Memory B cell (primary cell): ENCODE measurements at regions not wholly inside any gene's neighbourhood (a gene's known extent, or its start where the extent isn't known, plus 50 kb on each side); places are given as distances from the start of the nearest gene placed in this dataset.

Source experiments
- ATAC-seq: fragments of 150-1000 bp; cut with Tn5 transposase; 2 replicates; pipeline ENCODE4 v1.10.0; 2021; ENCODE audit warnings: low read depth, mild to moderate bottlenecking, moderate library complexity
- DNase-seq, 2 donors: peaks; one replicate each; pipeline ENCODE4 v3.0.0; 2022; ENCODE audit warnings: low spot score in 2 of 2
- H3K27ac Mint-ChIP-seq: one replicate; pipeline ENCODE4 v1.8.0; 2022; ENCODE audit warnings: mild to moderate bottlenecking, moderate library complexity, mixed read lengths
- H3K27me3 Mint-ChIP-seq: one replicate; pipeline ENCODE4 v1.8.0; 2022; ENCODE audit warnings: mixed read lengths
- H3K36me3 Mint-ChIP-seq: one replicate; pipeline ENCODE4 v1.8.0; 2022; ENCODE audit warnings: mild to moderate bottlenecking, mixed read lengths
- H3K4me1 Mint-ChIP-seq: one replicate; pipeline ENCODE4 v1.8.0; 2022; ENCODE audit warnings: mixed read lengths
- H3K4me3 Mint-ChIP-seq: one replicate; pipeline ENCODE4 v1.8.0; 2022; ENCODE audit warnings: mild to moderate bottlenecking, moderate library complexity, mixed read lengths
- H3K9me3 Mint-ChIP-seq: one replicate; pipeline ENCODE4 v1.8.0; 2022; ENCODE audit warnings: mixed read lengths

GRCh38 chr18:1177232-1177631 is 272.6 kb downstream of the ADCYAP1 start:
- Mint-ChIP-seq H3K4me3 (no peak overlapping the region), H3K27me3 (no peaks in the 10 kb centered on the region), H3K4me1 (no peaks in the 10 kb centered on the region), H3K36me3 (no peaks in the 10 kb centered on the region), H3K9me3 (peaks cover 12% of the 10 kb centered on the region), H3K27ac (no peak overlapping the region)
- no peak for DNase-seq
- no peak for ATAC-seq

GRCh38 chr18:1191341-1191740 is 286.7 kb downstream of the ADCYAP1 start:
- H3K27ac Mint-ChIP-seq: no peak overlapping the region
- ATAC-seq (no peak), DNase-seq (no peak)

GRCh38 chr18:1213126-1213525 is 308.5 kb downstream of the ADCYAP1 start:
- peaks cover 17% of the 10 kb centered on the region for H3K9me3 Mint-ChIP-seq
- no peak overlapping the region for H3K4me3 Mint-ChIP-seq
- no peak overlapping the region for H3K27ac Mint-ChIP-seq
- ATAC-seq (no peak), DNase-seq (no peak)
- H3K4me1 Mint-ChIP-seq: no peaks in the 10 kb centered on the region
- H3K27me3 Mint-ChIP-seq: no peaks in the 10 kb centered on the region
- no peaks in the 10 kb centered on the region for H3K36me3 Mint-ChIP-seq

More at GRCh38 chr18:1191341-1191740, 286.7 kb downstream of the ADCYAP1 start:
- Mint-ChIP-seq H3K4me1 (no peaks in the 10 kb centered on the region), H3K9me3 (peaks cover 6% of the 10 kb centered on the region), H3K4me3 (no peak overlapping the region), H3K27me3 (no peaks in the 10 kb centered on the region), H3K36me3 (no peaks in the 10 kb centered on the region)

DNA sequence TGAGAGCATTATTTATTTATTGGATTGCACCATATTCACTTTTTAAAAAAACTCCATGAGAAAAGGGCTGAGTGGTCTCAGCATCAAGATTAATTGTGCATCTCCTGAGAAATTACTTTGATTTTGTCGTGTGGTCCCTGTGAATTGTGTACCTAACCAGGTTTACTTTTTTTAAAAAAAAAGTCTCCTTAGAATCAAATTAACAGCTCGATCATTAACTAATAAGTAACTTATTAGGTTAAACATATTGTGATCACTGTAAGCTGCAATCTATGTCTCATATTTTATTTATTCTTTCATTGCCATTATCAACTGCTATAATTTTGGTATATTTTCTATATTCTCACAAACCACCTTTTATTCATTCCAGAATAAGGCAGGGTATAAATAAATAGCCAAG is 318.2 kb downstream of the ADCYAP1 start:
- H3K4me1 Mint-ChIP-seq: no peaks in the 10 kb centered on the region
- no peaks in the 10 kb centered on the region for H3K27me3 Mint-ChIP-seq
- no peak overlapping the region for H3K27ac Mint-ChIP-seq
- H3K4me3 Mint-ChIP-seq: no peak overlapping the region
- peaks cover 2% of the 10 kb centered on the region for H3K9me3 Mint-ChIP-seq
- no peaks in the 10 kb centered on the region for H3K36me3 Mint-ChIP-seq
- ATAC-seq (no peak), DNase-seq (no peak)

GRCh38 chr18:1227025-1227424 is 322.4 kb downstream of the ADCYAP1 start:
- Mint-ChIP-seq H3K4me3 (no peak overlapping the region), H3K27ac (no peak overlapping the region), H3K27me3 (no peaks in the 10 kb centered on the region), H3K4me1 (no peaks in the 10 kb centered on the region), H3K9me3 (peaks cover 3% of the 10 kb centered on the region), H3K36me3 (no peaks in the 10 kb centered on the region)
- no peak for DNase-seq
- ATAC-seq: no peak

- Mint-ChIP-seq H3K4me1 (no peaks in the 10 kb centered on the region), H3K27ac (no peak overlapping the region), H3K4me3 (no peak overlapping the region), H3K9me3 (peaks cover 13% of the 10 kb centered on the region), H3K36me3 (no peaks in the 10 kb centered on the region), H3K27me3 (no peaks in the 10 kb centered on the region)
- ATAC-seq: no peak
- no peak for DNase-seq
Observed at GRCh38 chr18:1229634-1230033, 325.0 kb downstream of the ADCYAP1 start.

- Mint-ChIP-seq H3K9me3 (peaks cover 20% of the 10 kb centered on the region), H3K27ac (no peak overlapping the region)
Observed at GRCh38 chr18:1232867-1233266, 328.2 kb downstream of the ADCYAP1 start.

GRCh38 chr18:1240701-1241100 is 336.0 kb downstream of the ADCYAP1 start:
- no peaks in the 10 kb centered on the region for H3K27me3 Mint-ChIP-seq
- DNase-seq (no peak), ATAC-seq (no peak)
- peaks cover 6% of the 10 kb centered on the region for H3K9me3 Mint-ChIP-seq
- no peaks in the 10 kb centered on the region for H3K36me3 Mint-ChIP-seq
- H3K27ac Mint-ChIP-seq: no peak overlapping the region
- H3K4me1 Mint-ChIP-seq: no peaks in the 10 kb centered on the region
- H3K4me3 Mint-ChIP-seq: no peak overlapping the region

More at GRCh38 chr18:1232867-1233266, 328.2 kb downstream of the ADCYAP1 start:
- DNase-seq (no peak), ATAC-seq (no peak)
- no peaks in the 10 kb centered on the region for H3K4me1 Mint-ChIP-seq
- H3K27me3 Mint-ChIP-seq: no peaks in the 10 kb centered on the region
- H3K36me3 Mint-ChIP-seq: no peaks in the 10 kb centered on the region
- H3K4me3 Mint-ChIP-seq: no peak overlapping the region

DNA sequence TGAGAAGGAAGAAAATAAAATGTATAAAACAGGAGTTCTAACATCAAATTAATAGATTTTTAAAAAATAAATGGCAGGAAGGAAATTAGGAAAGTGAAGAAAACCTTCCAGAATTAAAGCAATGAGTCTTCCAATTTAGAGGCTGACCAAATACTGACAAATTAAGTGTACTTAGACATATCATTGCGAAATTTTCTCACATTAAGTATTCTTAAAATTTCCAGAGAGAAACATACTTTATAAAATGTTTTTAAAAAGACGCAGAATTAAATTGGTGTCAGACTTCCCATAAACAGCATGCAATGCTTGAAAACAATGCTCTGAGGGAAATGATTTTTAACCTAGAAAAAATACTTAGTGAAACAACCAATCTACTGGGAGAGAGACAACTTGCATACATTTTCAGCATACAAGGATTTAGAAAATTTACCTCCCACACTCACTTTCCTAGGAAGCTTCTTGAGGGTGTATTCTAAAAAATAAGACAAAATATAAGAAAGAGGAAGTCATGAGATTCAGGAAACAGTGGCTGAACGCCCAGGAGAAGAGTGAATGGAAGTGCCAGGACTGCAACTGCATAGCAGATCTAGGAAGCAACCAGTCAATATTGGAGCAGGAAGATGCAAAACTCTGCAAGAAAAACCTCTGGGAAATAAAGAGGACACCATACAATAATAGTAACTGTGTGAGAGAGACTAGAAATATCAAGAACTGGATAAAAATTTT is 339.9 kb downstream of the ADCYAP1 start:
- H3K4me3 Mint-ChIP-seq: no peak overlapping the region
- H3K9me3 Mint-ChIP-seq: peaks cover 6% of the 10 kb centered on the region
- no peaks in the 10 kb centered on the region for H3K27me3 Mint-ChIP-seq
- ATAC-seq: no peak
- no peaks in the 10 kb centered on the region for H3K36me3 Mint-ChIP-seq
- H3K4me1 Mint-ChIP-seq: no peaks in the 10 kb centered on the region
- no peak overlapping the region for H3K27ac Mint-ChIP-seq
- DNase-seq: no peak

DNA sequence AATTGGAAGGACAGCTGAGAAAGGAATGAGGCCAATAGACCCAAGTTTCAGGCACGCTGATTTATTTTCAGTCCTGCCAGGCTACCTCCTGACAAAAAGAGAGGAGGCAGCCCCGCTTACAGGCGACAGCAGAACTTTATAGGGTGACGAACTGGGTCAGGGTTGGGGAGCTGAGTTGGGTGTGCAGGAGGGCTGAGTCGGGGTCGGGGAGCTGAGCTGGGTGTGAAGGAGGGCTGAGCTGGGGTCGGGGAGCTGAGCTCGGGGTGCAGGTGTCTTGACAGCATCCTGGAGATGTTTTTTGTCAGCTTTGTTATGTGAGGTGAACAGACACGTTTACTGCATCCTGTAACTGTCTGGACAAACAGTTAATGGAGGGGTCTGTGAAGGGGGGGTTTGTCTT is 342.2 kb downstream of the ADCYAP1 start:
- H3K9me3 Mint-ChIP-seq: peaks cover 6% of the 10 kb centered on the region
- ATAC-seq: no peak
- H3K4me3 Mint-ChIP-seq: no peak overlapping the region
- no peak for DNase-seq
- H3K27me3 Mint-ChIP-seq: no peaks in the 10 kb centered on the region
- H3K36me3 Mint-ChIP-seq: no peaks in the 10 kb centered on the region
- no peak overlapping the region for H3K27ac Mint-ChIP-seq
- H3K4me1 Mint-ChIP-seq: no peaks in the 10 kb centered on the region

- no peak overlapping the region for H3K4me3 Mint-ChIP-seq
- peaks cover 7% of the 10 kb centered on the region for H3K9me3 Mint-ChIP-seq
- no peaks in the 10 kb centered on the region for H3K36me3 Mint-ChIP-seq
- H3K27me3 Mint-ChIP-seq: no peaks in the 10 kb centered on the region
- H3K27ac Mint-ChIP-seq: no peak overlapping the region
- DNase-seq (no peak), ATAC-seq (no peak)
- no peaks in the 10 kb centered on the region for H3K4me1 Mint-ChIP-seq
Observed at GRCh38 chr18:1252534-1252933, 347.9 kb downstream of the ADCYAP1 start.

DNA sequence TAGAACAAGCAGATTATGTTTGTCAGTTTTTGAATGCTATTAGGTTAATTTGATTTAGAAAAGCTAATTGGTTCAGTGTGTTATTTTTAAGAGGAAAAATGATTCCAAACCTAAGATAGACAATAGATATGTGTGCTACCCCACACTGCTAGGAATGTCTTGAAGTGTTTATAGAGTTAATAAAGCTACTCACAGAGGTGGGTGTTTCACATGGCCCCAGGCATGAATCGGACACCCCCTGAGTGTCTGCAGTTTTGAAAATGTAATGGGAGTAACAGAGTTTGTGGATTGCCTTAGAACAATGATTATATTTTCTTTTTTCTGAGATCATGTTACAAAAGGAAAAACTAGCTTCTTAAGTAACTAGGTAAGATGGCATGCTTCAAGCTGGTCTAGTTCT is 348.3 kb downstream of the ADCYAP1 start:
- no peak for ATAC-seq
- no peak overlapping the region for H3K4me3 Mint-ChIP-seq
- H3K36me3 Mint-ChIP-seq: no peaks in the 10 kb centered on the region
- no peak for DNase-seq
- no peaks in the 10 kb centered on the region for H3K27me3 Mint-ChIP-seq
- H3K27ac Mint-ChIP-seq: no peak overlapping the region
- peaks cover 7% of the 10 kb centered on the region for H3K9me3 Mint-ChIP-seq
- H3K4me1 Mint-ChIP-seq: no peaks in the 10 kb centered on the region

- H3K4me1 Mint-ChIP-seq: no peaks in the 10 kb centered on the region
- no peaks in the 10 kb centered on the region for H3K27me3 Mint-ChIP-seq
- H3K9me3 Mint-ChIP-seq: peaks cover 8% of the 10 kb centered on the region
- no peak overlapping the region for H3K4me3 Mint-ChIP-seq
- ATAC-seq (no peak), DNase-seq (no peak)
- H3K27ac Mint-ChIP-seq: no peak overlapping the region
- H3K36me3 Mint-ChIP-seq: no peaks in the 10 kb centered on the region
Observed at GRCh38 chr18:1253827-1254226, 349.2 kb downstream of the ADCYAP1 start.

- no peaks in the 10 kb centered on the region for H3K4me1 Mint-ChIP-seq
Observed at GRCh38 chr18:1261054-1261453, 356.4 kb downstream of the ADCYAP1 start.

GRCh38 chr18:1267021-1267420 is 362.4 kb downstream of the ADCYAP1 start:
- Mint-ChIP-seq H3K27ac (no peak overlapping the region), H3K4me1 (no peaks in the 10 kb centered on the region), H3K27me3 (no peaks in the 10 kb centered on the region), H3K4me3 (no peak overlapping the region), H3K36me3 (no peaks in the 10 kb centered on the region), H3K9me3 (peaks cover 9% of the 10 kb centered on the region)
- no peak for DNase-seq
- no peak for ATAC-seq

More at GRCh38 chr18:1261054-1261453, 356.4 kb downstream of the ADCYAP1 start:
- Mint-ChIP-seq H3K36me3 (no peaks in the 10 kb centered on the region), H3K27me3 (no peaks in the 10 kb centered on the region), H3K4me3 (no peak overlapping the region), H3K9me3 (peaks cover 18% of the 10 kb centered on the region), H3K27ac (no peak overlapping the region)
- ATAC-seq (no peak), DNase-seq (no peak)
